ENCODE measurements at regions not wholly inside any gene's neighbourhood (a gene's known extent, or its start where the extent isn't known, plus 50 kb on each side); places are given as distances from the start of the nearest gene placed in this dataset.

DNA sequence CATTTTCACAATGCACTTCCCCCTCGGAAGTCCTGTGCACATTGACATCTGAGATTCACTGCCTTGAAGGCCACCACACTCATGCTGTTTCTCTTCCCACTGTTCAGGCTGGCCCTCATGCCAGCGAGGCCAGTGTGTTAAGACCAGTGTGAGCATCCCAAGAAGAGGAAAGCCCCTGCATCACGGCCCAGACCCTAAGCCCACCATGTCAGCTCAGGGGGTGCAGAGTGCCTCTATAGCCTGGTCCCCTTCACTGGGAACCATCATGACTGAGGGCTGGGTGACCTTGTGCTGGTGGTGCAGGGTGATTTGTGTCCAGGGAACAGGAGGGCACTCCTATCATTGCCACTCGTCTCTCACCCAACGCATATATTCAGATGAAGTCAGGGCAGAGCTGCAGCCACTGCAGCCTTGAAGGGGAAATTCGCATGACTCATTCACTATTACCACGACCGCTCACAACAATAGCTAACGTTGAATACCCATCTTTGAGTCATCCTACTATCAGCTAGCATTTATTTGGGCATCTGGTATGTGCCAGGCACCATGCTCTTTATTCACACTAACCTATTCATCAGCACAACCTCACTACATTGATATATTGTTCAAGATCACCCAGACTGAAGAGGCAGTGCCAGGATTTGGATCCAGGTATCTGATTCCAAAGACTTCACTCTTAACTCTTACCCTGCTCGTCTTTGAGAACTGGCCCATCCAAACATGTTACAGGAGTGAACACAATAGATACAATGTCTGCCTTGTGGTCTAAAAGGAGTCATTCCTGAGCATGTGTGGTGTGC lies 58.8 kb upstream of the SLC6A11 start:
- TF ChIP-seq CTCF (IDR thresholded peaks at IDR 0.05; ENCODE audit: low read length) (no peak), EZH2 (IDR thresholded peaks at IDR 0.05; ENCODE audit: borderline replicate concordance, low read length) (no peak)

Measured in OCI-LY1 (cell line).